ENCODE measurements at regions not wholly inside any gene's neighbourhood (a gene's known extent, or its start where the extent isn't known, plus 50 kb on each side); places are given as distances from the start of the nearest gene placed in this dataset.

DNA sequence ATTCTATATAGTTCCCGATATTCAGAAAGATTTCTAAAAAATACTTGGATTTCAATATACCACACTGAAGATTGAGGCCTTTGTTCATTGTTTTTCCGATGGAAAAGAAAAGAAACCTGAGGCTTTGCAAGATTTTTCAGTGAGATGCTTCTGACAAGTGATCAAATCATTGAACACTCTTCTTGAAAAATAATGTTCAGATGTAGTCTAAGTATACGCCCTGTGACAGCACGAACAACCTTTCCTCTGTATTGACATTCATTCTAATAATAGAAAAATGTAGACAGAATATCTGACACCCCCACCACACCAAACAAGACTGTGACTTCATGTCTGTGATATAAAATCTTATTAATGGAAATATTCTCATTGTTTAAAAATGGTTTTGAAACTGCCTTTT lies 650.7 kb upstream of the KLHL1 start:
- TF ChIP-seq EZH2phosphoT487 (IDR thresholded peaks at IDR 0.05; ENCODE audit: low read depth, severe bottlenecking, unreplicated experiment) = no peak
- TF ChIP-seq, protein P1, sequence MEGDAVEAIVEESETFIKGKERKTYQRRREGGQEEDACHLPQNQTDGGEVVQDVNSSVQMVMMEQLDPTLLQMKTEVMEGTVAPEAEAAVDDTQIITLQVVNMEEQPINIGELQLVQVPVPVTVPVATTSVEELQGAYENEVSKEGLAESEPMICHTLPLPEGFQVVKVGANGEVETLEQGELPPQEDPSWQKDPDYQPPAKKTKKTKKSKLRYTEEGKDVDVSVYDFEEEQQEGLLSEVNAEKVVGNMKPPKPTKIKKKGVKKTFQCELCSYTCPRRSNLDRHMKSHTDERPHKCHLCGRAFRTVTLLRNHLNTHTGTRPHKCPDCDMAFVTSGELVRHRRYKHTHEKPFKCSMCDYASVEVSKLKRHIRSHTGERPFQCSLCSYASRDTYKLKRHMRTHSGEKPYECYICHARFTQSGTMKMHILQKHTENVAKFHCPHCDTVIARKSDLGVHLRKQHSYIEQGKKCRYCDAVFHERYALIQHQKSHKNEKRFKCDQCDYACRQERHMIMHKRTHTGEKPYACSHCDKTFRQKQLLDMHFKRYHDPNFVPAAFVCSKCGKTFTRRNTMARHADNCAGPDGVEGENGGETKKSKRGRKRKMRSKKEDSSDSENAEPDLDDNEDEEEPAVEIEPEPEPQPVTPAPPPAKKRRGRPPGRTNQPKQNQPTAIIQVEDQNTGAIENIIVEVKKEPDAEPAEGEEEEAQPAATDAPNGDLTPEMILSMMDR (IDR thresholded peaks at IDR 0.05; ENCODE audit: poor library complexity) = no peak

Measured in hepatocyte (in vitro differentiated cells).